SHP77 treated with DMSO at 0.1 percent for 48 hours (cell line): ENCODE measurements at regions not wholly inside any gene's neighbourhood (a gene's known extent, or its start where the extent isn't known, plus 50 kb on each side); places are given as distances from the start of the nearest gene placed in this dataset.
A peak's percentile ranks its signal among the peaks of the same experiment; 100 is the strongest.
"Not testable (repeated sequence)": the region's sequence is repeated elsewhere in the genome, so short reads cannot be mapped to it uniquely, and the experiment has no call there.

Experiments used
- DNase-seq: peaks from one replicate; lab custom pipeline; 2025; lab: John Stamatoyannopoulos, UW

GRCh38 chr4:38338939-38339338 lies 325.1 kb upstream of the KLF3 start:
- not testable (repeated sequence) for DNase-seq

GRCh38 chr4:38343608-38344007 lies 320.4 kb upstream of the KLF3 start:
- DNase-seq: no peak

- no peak for DNase-seq
Measured at GRCh38 chr4:38344929-38345328, 319.1 kb upstream of the KLF3 start.

DNA sequence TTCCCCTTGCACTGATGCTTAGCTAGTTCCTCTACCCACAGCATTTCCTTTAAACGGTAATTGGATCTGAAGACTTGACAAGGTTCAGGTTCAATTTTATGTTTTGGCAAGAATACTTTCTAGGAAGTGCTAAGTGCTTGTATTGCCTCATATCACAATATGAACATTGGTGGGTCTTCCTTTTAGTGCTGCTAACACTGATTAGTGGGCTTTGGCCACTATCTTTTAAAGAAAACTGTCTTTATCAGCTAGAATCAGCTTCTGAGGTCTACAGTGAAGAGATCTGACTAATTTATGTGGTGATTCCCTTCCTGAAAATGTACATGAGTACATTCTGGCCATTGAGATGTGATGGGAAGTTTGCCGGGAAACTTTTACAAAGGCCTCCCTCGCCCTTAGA lies 316.7 kb upstream of the KLF3 start:
- no peak for DNase-seq

DNA sequence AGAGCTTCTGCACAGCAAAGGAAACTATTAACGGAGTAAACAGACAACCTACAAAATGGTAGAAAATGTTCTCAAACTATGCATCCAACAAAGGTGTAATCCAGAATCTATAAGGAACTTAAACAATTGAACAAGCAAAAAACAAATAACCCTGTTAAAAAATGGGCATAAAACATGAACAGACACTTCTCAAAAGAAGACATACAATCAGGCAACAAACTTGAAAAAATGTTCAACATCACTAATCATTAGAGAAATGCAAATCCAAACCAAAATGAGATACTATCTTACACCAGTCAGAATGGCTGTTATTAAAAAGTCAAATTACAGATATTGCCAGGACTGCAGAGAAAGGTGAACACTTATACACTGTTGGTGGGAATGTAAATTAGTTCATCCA lies 309.6 kb upstream of the KLF3 start:
- no peak for DNase-seq

GRCh38 chr4:38354872-38355271 lies 309.1 kb upstream of the KLF3 start:
- no peak for DNase-seq

DNA sequence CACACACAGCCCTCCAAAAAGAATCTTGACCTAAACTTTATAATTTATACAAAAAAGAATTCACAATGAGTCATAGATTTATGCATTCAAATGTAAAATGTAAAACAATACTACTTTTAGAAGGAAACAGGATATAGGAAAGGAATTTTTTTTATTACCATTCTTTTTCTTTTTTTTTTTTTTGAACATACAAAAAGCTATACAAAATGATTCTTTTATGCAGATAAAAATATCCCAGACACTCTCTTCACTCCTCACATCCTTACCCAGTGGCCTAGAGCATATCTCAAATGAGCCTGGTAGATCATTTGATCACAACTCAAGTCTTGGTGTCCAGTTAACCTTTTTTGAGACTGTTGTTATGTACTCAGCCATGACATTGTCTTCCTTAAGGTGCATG lies 307.3 kb upstream of the KLF3 start:
- no peak for DNase-seq

DNA sequence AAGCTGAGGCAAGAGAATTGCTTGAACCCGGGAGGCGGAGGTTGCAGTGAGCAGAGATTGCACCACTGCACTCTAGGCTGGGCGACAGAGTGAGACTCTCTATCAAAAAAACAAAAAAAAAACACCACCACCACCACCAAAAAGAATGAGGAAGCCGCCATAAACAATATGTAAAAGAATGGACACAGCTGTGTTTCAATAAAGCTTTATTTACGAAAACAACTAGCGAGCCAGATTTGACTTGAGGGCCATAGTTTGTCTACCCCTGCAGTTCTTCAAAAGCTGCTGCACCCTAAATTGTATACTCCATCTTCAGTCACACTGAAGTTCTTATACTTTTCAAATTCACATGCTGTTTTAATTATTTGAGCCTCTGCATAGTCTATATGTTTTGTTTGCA lies 306.5 kb upstream of the KLF3 start:
- no peak for DNase-seq

- no peak for DNase-seq
Measured at GRCh38 chr4:38359113-38359512, 304.9 kb upstream of the KLF3 start.

DNA sequence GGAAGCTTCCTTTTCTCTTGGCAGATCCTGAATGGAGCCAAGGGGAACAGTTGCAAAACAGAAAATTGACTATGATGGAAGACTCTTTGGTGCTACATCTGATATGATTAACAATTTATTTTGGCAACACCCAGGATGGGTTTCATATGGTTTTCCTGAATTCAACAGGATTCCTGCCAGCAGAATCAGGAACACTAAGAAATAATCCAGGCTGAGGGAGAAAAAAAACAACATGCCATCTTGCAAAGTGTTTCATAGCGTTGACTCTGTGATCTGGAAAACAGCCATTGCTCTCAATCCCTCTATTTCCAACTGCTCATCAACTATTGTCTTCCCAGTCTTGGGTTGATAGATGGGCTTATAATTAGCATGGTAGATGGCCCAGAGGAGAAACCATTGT lies 303.8 kb upstream of the KLF3 start:
- no peak for DNase-seq

DNA sequence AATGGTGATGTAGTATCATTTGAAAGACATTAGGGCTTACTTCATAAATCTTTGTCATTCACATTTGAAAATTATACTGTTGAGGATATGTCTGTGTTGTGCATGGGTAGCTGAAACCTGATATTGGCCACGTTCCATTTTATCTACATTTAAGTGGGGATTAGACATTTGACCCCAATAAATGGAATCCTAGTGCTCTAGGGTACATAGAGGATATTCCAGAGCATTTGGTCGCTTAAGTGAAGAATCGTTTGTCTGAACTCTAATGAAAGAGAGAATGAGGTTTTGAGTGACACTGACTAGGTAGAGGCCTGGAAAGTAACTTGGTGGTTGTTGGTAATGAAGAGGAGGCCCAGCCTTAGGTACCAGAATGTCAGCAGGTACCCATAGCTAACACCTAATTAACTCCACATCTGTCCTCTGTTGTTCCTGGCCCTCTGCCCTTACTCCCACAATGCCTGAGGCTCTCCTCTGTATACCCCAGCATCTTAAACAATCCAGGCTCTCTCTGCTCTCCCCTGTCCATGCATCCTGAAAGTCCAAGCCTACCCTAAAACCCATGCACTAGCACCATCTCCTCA lies 299.5 kb upstream of the KLF3 start:
- no peak for DNase-seq

DNA sequence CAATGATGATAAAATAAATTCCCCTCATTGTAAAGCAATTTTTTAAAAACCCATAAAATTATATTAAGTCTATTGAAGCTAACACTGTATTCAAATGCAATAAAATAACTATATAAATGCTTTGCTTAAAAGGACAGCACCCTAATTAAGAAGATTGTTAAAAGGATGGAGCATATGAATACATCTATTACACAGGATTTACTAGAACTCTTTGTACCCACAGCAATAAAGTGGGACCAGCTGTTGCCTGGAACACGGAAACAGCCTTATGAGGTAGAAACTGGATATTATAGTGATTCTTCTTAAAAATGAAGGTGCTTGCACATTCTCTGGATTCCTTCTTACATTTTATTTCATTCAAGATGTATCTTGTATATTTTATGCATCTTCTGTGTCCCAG lies 298.7 kb upstream of the KLF3 start:
- no peak for DNase-seq

DNA sequence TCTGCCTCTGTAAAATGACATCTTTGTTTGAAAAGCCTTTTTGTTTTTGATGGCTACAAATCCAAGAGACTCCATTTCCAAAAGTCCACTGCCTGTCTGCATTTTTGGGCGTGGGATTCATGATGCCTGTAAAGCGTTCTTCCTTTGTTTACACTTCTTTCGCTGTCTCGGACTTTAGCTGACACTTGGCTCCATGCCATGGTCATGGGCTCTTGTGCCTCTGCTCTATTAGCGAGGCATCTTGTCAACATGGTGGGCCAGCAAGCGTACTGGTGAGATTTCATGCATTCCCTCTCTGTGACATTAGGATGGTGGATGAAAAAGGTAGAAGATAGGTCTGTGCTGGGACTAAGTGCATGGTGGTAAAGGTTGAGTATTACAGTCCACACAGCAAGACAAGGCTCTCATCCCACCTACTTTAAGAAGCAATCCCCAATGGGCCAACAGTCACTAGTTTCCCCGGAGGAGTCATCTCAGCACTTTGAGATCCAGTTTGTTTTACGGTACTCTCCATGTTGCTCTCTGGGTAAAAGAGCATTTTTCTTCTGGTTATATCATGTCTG lies 298.2 kb upstream of the KLF3 start:
- peak; percentile 48 for DNase-seq

DNA sequence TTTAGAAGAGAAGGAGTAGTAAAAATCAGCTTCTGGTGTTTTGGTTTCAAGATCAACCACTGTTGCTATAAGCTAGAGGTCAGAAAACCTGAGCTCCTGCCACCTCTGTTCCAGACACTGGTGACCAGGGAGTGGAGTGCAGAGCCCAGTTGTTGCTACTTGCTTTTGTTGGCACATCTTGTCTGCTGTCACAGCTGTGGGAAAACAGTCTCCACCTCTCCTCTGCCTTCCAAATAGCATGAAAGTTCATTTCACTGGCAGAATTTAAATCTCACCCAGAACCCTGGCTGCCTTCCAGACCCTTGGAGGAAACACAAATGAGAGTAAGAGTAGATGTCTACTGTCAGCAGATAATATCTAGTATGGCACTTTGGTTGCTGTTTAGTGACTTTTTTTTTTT lies 297.5 kb upstream of the KLF3 start:
- DNase-seq: no peak

DNA sequence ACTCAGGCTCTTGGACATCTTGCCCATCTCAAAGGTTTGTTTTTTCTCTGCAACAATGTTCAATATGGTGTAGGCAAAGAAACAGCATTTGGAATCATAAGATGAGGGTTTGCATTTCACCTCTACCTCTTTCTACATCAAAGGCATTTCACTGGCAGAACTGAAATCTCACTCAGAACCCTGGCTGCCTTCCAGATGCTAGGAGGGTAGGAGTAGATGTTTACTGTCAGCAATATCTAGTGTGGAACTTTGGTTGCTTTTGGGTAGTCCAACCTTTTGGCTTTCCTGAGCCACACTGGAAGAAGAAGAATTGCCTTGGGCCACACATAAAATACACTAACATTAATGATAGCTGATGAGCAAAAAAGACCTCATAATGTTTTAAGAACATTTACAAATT lies 297.0 kb upstream of the KLF3 start:
- no peak for DNase-seq

GRCh38 chr4:38367642-38368174 lies 296.3 kb upstream of the KLF3 start:
- DNase-seq: no peak

- no peak for DNase-seq
Measured at GRCh38 chr4:38368613-38369012, 295.4 kb upstream of the KLF3 start.

- DNase-seq: no peak
Measured at GRCh38 chr4:38371391-38371851, 292.6 kb upstream of the KLF3 start.

DNA sequence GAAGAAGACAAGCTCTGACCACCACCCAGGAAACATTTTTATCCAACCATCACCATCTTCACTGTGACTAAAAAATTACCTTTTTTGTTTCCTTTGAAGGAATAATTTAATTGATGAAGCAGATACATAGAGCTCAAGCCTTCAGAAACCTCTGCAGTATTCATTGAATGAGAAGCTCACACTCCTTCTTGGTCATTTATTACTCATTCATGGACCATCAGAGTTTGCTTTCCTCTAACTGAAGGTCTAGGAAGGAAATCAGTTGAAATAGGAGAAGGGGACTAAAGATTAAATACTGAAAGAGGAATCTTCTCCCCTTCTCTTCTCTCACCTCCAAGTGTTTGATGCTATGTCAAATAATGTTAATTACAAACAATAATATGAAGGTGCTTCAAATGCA lies 290.6 kb upstream of the KLF3 start:
- no peak for DNase-seq

- no peak for DNase-seq
Measured at GRCh38 chr4:38377195-38377594, 286.8 kb upstream of the KLF3 start.

DNA sequence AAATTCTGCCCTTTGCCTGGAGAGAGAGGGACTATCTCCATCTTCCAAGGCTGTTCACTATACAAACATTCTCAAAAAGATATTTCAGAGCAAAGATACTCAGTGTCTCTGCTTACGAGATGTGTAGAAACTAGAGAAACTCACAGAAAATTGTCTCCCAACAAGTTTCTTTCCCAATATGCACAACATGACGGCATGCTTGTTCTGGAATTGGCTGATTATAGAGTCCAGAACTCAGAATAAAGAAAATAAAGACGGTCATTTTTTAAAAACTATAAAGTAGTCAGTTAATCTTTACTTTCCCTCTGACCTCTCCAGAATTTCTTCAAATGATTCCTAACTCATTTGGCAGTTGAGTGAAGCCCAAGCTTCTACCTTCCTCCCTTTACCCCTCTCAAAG lies 285.5 kb upstream of the KLF3 start:
- DNase-seq: no peak

- no peak for DNase-seq
Measured at GRCh38 chr4:38381788-38382187, 282.2 kb upstream of the KLF3 start.

- no peak for DNase-seq
Measured at GRCh38 chr4:38382520-38382919, 281.5 kb upstream of the KLF3 start.

- no peak for DNase-seq
Measured at GRCh38 chr4:38383646-38384121, 280.3 kb upstream of the KLF3 start.
